ENCODE measurements at regions not wholly inside any gene's neighbourhood (a gene's known extent, or its start where the extent isn't known, plus 50 kb on each side); places are given as distances from the start of the nearest gene placed in this dataset.
"Not testable (repeated sequence)": the region's sequence is repeated elsewhere in the genome, so short reads cannot be mapped to it uniquely, and the experiment has no call there.

- no peak for DNase-seq (ENCODE audit: low spot score)
These were observed 169.1 kb upstream of the PTBP2 start for GRCh38 chr1:96552451-96552850.

- no peak for DNase-seq (ENCODE audit: low spot score)
These were observed 167.8 kb upstream of the PTBP2 start for GRCh38 chr1:96553811-96554210.

GRCh38 chr1:96554364-96554763 lies 167.2 kb upstream of the PTBP2 start:
- DNase-seq (ENCODE audit: low spot score), result no peak

GRCh38 chr1:96557336-96557735 lies 164.2 kb upstream of the PTBP2 start:
- no peak for DNase-seq (ENCODE audit: low spot score)

DNA sequence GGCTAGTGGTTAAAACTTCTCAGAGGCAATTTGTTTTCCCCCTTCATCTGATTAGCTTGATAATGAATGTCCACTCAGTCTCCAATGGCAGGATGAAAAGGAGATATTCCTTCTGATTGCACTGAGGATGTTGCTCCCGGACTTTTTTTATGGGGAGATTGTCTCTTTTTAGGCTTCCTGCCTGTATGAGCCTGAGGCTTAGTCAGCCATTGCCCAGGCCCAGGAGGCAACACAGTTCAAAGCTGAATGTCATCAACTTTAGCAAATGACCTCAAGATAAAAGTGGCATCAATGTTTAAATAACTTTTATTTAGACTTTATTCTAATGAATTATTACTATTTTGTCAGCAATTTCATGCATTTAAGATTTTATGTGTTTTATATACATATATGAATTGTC lies 162.9 kb upstream of the PTBP2 start:
- no peak for DNase-seq (ENCODE audit: low spot score)

GRCh38 chr1:96559181-96559580 lies 162.4 kb upstream of the PTBP2 start:
- DNase-seq (ENCODE audit: low spot score), result no peak

DNA sequence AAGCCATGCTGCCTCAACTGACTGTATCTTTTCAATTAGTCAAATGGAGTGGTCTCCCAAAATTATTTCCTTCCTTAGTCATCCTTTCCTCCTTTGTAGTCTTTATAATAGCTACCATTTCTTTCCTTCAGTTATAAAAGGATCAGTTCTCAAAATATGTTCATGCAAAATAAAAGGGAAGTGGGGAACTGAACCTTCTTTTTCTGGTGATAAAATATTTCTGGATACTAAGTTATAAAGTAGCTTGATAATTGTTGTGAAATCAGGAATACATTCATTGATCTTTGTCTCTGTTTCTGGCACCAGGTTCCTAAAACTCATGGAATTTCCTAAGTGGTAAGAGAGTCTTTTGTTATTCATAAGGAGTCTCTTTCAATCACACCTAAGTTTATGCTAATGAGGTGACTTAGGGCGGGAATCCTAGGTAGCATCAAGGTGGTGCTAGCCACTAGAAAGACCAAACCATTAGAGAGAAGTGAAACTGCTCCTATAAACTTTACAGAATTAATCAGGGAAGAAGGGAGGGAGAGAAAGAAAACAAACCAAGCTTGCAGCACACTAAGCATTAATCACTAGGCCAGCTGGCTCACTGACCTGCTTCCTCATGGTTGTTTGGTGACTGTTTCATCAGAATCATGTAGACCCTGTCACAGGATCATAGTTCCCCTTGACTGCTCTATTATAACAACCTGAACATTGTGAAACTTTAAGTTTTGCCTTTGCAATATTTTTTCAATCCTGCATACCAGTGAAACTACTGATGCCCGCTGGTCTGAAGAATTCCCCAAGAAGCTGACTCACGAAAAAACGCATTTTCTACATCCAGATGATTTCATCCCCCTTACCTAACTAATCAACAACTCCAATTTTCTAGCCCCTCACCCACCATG lies 161.6 kb upstream of the PTBP2 start:
- no peak for DNase-seq (ENCODE audit: low spot score)

DNA sequence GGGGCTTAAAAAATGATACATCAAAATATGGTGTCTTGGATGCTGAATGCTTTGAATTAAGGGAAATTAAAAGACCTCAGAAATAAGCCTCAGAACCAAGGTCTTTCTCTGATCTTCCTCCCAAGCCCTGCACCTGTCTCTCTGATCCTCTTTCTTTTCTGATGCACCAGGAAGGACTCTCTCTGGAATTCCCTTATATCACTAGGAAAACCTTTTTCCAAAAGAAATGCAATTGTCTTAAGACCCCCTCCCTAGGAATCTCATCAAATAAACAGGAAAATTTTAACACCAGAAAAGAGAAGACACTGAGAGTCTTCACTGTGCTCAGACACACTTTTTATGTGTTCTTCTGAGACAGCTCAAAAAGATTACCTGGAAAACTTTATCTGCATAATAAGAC lies 159.5 kb upstream of the PTBP2 start:
- no peak for DNase-seq (ENCODE audit: low spot score)

DNA sequence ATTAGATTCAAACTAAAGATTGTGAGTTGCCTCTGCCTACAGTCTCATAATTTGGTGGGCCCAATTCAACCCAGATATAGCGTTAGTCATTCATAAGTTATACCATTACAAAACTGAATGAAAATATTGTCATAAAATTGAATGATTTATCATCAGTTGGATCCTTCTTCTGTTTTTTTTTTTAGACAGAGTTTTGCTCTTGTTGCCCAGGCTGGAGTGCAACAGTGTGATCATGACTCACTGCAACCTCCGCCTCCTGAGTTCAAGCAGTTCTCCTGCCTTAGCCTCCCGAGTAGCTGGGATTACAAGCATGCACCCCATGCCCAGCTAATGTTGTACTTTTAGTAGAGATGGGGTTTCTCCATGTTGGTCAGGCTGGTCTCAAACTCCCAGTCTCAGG lies 157.2 kb upstream of the PTBP2 start:
- DNase-seq (ENCODE audit: low spot score), result not testable (repeated sequence)

GRCh38 chr1:96565546-96565945 lies 156.0 kb upstream of the PTBP2 start:
- no peak for DNase-seq (ENCODE audit: low spot score)

DNA sequence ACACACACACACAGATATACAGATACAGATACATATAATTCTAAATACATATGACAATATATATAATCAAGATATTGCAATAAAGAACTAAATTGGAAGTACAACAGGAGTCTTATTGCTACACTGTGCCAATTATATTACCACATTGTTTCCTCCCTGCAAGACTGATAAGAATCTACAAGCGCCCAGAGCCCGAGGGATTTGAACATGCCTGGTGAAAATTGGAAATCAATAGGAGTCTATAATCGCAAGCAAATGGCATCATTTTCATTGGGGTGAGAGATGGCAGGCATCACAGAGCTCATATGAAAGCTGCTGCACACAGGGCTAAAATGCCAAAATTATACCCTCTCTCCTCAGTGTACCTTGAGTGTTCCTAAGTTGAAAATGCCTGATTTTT lies 152.9 kb upstream of the PTBP2 start:
- DNase-seq (ENCODE audit: low spot score), result no peak

- no peak for DNase-seq (ENCODE audit: low spot score)
These were observed 152.3 kb upstream of the PTBP2 start for GRCh38 chr1:96569288-96569687.

DNA sequence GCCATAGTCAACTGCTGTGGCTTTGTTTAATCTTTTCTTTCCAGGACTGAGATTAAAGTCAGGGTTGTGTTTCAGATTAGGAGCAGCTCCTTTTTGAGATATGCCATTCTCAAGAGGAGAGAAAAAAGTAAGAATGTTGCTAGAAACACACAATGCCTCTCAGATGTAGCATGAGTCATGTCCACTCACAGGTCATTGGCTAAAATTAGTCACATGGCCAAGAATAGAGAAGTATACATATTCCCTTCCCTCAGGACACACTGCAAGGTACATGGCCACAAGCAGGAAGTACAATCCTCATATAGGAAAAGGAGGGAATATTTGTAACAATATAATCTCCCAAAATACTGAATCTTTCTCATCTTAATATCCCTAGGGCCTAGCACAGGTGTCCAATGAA lies 141.9 kb upstream of the PTBP2 start:
- DNase-seq (ENCODE audit: low spot score), result no peak

DNA sequence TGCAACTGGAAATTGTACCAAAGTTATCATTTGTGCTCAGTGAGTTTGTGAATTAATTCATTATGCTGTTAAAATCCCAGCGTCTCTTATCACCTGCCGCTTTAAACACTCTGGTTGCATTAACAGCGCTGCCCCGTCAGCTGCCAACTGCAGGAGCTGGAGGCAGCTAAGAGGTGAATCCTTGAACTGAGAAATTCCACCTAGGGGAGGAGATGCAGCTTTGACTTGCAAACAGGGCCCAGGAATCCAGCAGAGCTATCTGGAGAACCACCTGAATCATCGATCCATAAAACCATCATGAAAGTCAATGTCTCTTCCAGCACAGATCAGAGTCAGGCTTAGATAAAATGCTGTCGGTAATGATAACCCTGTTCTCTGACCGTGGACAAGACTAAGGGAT lies 140.7 kb upstream of the PTBP2 start:
- DNase-seq (ENCODE audit: low spot score), result no peak

DNA sequence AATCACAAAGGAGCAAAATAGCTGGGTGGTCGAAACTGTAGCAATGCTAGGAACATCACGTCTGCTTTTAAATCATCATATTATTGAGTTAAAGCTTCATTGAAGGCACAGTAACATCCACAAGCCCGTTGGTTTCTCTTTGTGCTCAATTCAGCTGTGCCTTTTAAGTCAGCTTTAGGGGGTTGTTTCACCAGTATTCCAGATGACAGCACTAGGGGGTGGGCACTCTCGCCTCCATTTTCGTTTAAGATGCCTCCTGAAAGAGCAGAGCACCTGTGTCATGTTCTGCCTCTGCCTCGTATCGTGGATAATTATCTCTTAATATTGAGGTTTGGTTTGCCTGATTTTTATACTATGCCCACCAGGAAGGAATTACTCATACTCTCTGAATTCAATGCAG lies 139.8 kb upstream of the PTBP2 start:
- DNase-seq (ENCODE audit: low spot score), result no peak

GRCh38 chr1:96583903-96584302 lies 137.7 kb upstream of the PTBP2 start:
- DNase-seq (ENCODE audit: low spot score), result no peak

- no peak for DNase-seq (ENCODE audit: low spot score)
These were observed 134.4 kb upstream of the PTBP2 start for GRCh38 chr1:96587222-96587621.

- no peak for DNase-seq (ENCODE audit: low spot score)
These were observed 133.1 kb upstream of the PTBP2 start for GRCh38 chr1:96588416-96588995.

GRCh38 chr1:96595530-96595929 lies 126.1 kb upstream of the PTBP2 start:
- not testable (repeated sequence) for DNase-seq (ENCODE audit: low spot score)

- DNase-seq (ENCODE audit: low spot score), result no peak
These were observed 125.2 kb upstream of the PTBP2 start for GRCh38 chr1:96596226-96596922.

- DNase-seq (ENCODE audit: low spot score), result no peak
These were observed 124.4 kb upstream of the PTBP2 start for GRCh38 chr1:96597218-96597617.

DNA sequence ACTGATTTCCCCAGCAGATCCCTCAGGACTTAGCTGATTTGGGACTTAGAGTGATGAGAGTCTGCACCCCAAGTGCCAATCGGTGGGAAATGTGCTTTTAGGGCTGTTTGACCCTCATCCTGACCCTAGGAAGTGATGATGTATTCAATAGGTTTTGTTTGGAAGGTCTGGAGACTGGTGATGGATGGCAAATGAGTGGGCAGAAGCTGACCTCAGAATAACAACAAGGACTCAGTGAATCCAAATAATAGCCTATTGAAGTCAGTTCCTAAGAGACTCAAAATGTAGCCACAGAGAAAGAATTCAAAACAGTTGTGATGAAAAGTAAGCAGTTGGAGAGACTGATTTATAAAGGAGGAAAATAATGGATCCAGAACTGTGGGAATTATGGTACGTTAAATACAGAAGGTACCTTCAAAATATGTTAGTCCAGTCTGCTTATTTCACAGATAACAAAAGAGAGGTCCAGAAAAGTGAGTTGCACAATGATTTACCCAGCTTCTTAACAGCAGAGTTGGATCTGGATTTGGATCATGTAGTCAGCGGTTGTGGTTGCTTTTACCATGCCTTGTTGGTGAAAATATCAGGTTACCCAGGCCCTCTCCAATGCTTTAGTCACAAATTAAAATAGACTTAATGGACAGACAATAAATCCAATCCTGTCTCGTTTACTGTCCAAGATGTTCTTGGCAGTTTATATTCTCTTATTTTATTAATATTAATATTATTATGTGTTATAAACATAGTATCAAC lies 123.0 kb upstream of the PTBP2 start:
- no peak for DNase-seq (ENCODE audit: low spot score)
